ENCODE measurements at regions not wholly inside any gene's neighbourhood (a gene's known extent, or its start where the extent isn't known, plus 50 kb on each side); places are given as distances from the start of the nearest gene placed in this dataset.

GRCh38 chr16:54812229-54812628, 118.4 kb upstream of the IRX5 start:
- DNase-seq: no peak

GRCh38 chr16:54808890-54809289, 121.8 kb upstream of the IRX5 start:
- no peak for DNase-seq

GRCh38 chr16:54806881-54807360, 123.7 kb upstream of the IRX5 start:
- no peak for DNase-seq

GRCh38 chr16:54806378-54806777, 124.3 kb upstream of the IRX5 start:
- no peak for DNase-seq

- DNase-seq: no peak
These were observed 125.0 kb upstream of the IRX5 start for GRCh38 chr16:54805648-54806047.

GRCh38 chr16:54801057-54801844, 129.4 kb upstream of the IRX5 start:
- no peak for DNase-seq

- DNase-seq: no peak
These were observed 132.4 kb upstream of the IRX5 start for GRCh38 chr16:54798267-54798666.

GRCh38 chr16:54796211-54796610, 134.5 kb upstream of the IRX5 start:
- no peak for DNase-seq

- DNase-seq: no peak
These were observed 137.9 kb upstream of the IRX5 start for GRCh38 chr16:54792811-54793210.

GRCh38 chr16:54787045-54787444, 143.6 kb upstream of the IRX5 start:
- DNase-seq: no peak

GRCh38 chr16:54783980-54784379, 146.7 kb upstream of the IRX5 start:
- DNase-seq: no peak

GRCh38 chr16:54783226-54783625, 147.4 kb upstream of the IRX5 start:
- DNase-seq: no peak

- no peak for DNase-seq
These were observed 150.4 kb upstream of the IRX5 start for GRCh38 chr16:54780266-54780665.

- DNase-seq: no peak
These were observed 151.1 kb upstream of the IRX5 start for GRCh38 chr16:54779549-54779948.

GRCh38 chr16:54774768-54775167, 155.9 kb upstream of the IRX5 start:
- no peak for DNase-seq

- DNase-seq: no peak
These were observed 158.3 kb upstream of the IRX5 start for GRCh38 chr16:54772400-54772799.

GRCh38 chr16:54766355-54766754, 164.3 kb upstream of the IRX5 start:
- no peak for DNase-seq

GRCh38 chr16:54750249-54750648, 180.4 kb upstream of the IRX5 start:
- no peak for DNase-seq

GRCh38 chr16:54748611-54749190, 182.0 kb upstream of the IRX5 start:
- DNase-seq: no peak

GRCh38 chr16:54746596-54746995, 184.1 kb upstream of the IRX5 start:
- DNase-seq: no peak

GRCh38 chr16:54744998-54745397, 185.7 kb upstream of the IRX5 start:
- DNase-seq: no peak

- no peak for DNase-seq
These were observed 188.2 kb upstream of the IRX5 start for GRCh38 chr16:54742436-54742835.

GRCh38 chr16:54739381-54739780, 191.3 kb upstream of the IRX5 start:
- no peak for DNase-seq

All from hypothalamus (tissue), 51 donors.